Bone marrow (tissue), 2 donors: ENCODE measurements at regions not wholly inside any gene's neighbourhood (a gene's known extent, or its start where the extent isn't known, plus 50 kb on each side); places are given as distances from the start of the nearest gene placed in this dataset.
"Not testable (repeated sequence)": the region's sequence is repeated elsewhere in the genome, so short reads cannot be mapped to it uniquely, and the experiment has no call there.

Experiments used
- DNase-seq, 2 donors: peaks; one replicate each; lab custom pipeline; 2025; lab: John Stamatoyannopoulos, UW

GRCh38 chr4:60885011-60885410, 315.1 kb upstream of the ADGRL3 start:
- DNase-seq = no peak

GRCh38 chr4:60890743-60891142, 309.4 kb upstream of the ADGRL3 start:
- DNase-seq = no peak

GRCh38 chr4:60891947-60892346, 308.2 kb upstream of the ADGRL3 start:
- DNase-seq = no peak

DNA sequence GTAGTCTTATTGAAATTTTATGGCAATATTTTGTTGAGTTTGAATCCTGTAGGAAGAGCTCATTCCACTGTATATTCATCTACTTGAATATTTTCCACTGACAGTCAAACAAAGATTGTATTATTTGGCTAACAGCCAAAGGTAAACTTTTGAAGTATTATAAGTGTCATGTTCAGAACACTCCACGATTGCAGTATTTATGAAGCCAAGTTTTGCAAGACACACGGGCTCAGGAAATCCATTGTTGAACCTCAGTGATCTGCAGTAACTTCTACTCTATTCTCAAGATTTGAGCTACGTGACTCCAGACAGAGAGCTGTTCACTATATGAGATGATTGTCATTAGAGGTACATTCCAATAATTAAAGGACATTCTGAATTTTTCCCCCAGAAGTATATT, 302.7 kb upstream of the ADGRL3 start:
- DNase-seq = no peak

DNA sequence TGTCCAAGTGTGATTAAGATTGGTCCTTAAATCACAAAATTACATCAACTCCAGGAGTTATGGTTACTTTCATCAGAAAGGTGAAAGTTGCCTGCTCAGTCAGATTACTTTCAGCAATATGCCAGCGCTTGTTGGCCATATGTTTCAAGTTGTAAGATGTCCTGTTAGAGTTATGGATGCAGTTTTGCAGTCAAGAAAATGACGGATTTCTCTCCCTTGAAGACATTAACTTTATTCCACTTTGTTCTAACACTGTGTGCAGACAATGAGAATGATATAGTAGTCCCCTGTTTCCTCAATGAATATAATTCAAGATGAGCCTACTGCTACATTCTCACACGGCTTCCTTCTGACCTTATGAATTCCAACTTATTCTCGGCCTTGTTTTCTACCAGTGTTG, 295.0 kb upstream of the ADGRL3 start:
- no peak for DNase-seq

GRCh38 chr4:60911127-60911526, 289.0 kb upstream of the ADGRL3 start:
- no peak for DNase-seq

DNA sequence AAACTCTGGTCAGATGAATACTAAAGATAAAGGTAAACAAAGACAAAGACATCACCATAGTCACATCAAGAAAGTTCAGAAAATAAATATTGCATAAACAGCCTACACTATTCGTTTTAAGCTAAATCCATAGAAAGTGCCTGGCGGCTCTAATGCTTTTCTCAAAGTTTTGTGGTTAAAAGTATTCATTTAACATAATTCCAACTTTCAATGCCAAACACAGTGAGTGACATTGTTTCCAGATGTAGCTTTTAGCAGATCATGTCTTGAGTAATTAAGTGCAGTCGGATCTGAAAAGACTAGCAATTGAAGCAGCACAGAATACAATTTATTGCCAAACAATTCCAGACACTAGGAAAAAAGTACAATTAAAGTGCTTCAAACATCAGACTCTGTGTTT, 287.1 kb upstream of the ADGRL3 start:
- no peak for DNase-seq

DNA sequence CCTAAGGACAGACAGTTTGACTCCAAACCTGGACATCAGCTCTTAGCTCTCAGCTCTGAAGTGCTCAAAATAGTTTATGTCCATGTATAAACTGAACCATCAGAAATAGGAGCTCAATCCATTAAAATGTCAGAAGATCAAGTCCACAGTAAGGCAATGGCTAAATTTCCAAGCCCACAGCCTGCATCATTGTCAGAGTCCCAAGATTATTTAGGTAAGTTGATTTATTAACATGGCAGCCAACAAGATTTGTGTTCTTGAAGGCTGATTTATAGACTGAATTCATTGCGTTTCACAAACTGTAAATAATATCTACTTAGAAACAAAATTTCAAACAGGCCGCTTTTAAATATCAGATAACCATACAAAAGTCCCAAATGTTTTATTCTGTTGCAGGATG, 286.5 kb upstream of the ADGRL3 start:
- DNase-seq = no peak

- not testable (repeated sequence) for DNase-seq
Measured at GRCh38 chr4:60921735-60922134, 278.4 kb upstream of the ADGRL3 start.

GRCh38 chr4:60923075-60923474, 277.1 kb upstream of the ADGRL3 start:
- no peak for DNase-seq

DNA sequence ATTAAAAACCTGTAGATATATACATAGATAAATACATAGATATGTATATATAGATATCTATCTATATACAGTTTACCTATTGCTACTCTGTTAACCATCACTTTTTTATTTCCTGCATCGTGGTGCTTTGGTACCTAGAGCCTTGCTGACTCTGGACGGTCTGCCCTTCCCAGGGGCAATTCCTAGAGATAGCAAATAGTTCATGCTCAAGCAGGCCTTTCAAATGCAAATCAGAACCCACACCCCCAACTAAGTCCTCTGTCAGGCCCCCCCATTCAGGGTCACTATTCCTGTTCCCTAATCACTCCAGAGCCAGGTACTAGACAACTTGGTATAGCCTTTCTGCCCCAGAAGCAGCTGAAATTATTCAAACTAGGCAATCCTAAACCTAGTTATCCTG, 273.5 kb upstream of the ADGRL3 start:
- no peak for DNase-seq

DNA sequence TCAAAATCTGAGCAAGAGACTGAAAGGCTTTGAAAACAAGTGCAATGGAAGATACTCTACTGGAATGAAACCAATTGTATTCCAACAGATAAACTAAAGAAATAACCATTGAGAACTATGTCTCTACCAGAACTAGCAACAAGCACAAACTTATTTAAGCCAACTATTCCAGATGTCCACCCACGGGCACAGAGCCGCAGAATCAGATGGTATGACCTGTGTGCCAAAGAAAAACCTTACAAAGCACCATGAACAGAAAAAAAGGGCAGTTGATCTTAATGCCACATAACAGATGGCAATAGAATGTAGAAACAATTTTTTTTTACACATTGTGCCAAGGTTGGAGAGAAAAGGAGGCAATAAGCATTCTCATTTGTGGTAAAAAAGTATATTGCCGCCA, 269.3 kb upstream of the ADGRL3 start:
- DNase-seq = no peak

- DNase-seq = no peak
Measured at GRCh38 chr4:60934566-60935295, 265.4 kb upstream of the ADGRL3 start.

- no peak for DNase-seq
Measured at GRCh38 chr4:60938181-60938580, 261.9 kb upstream of the ADGRL3 start.

DNA sequence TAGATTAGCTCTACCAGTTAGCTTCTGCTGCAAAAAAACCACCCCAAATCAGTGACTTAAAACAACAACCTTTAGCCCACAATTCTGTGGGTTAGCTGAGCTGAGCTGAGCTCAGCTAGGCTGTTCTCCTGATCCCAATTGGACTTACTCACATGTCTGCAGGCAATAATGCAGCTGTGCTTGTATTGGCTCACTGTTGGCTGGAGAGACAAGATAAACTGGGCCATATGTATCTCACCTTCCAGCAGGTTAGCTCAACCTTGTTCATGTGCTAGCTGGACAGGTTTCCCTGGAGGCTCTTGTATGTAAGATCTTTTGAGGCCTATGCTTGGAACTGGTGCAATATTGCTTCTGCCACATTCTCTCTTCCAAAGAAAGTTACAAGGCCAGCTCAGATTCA, 261.5 kb upstream of the ADGRL3 start:
- DNase-seq = no peak

GRCh38 chr4:60944060-60944459, 256.1 kb upstream of the ADGRL3 start:
- DNase-seq = no peak

- DNase-seq = no peak
Measured at GRCh38 chr4:60945641-60946040, 254.5 kb upstream of the ADGRL3 start.

DNA sequence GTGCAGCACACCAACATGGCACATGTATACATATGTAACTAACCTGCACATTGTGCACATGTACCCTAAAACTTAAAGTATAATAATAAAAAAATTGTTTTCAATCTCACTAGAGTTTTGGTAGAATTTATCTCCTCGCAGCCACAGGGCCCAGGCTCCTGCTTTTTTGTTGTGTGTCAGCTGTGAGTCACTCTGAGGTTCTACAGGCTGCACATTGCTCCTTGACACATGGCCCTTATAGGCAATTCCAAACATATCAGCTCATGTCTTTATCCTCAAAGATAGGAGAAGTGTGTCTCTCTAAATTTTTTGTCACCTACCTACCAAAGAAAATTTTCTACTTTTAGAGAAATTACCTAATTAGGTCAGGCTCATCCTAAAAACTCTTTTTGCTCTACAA, 252.1 kb upstream of the ADGRL3 start:
- DNase-seq = no peak

DNA sequence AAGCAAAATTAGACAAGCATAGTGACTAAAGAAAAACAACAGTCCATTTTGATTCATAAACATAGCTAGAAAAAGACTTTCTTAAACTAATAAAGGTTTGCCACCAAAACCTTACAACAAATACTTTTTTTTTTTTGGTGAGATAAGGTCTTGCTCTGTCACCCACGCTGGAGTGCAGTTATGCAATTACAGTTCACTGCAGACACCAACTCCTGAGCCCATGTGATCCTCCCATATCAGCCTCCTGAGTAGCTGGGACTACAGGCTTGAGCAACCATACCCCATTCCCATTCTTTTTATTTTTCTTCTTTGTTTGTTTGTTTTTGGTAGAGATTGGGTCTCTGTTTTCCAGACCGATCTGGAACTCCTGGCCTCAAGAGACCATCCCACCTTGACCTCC, 247.2 kb upstream of the ADGRL3 start:
- DNase-seq = no peak

DNA sequence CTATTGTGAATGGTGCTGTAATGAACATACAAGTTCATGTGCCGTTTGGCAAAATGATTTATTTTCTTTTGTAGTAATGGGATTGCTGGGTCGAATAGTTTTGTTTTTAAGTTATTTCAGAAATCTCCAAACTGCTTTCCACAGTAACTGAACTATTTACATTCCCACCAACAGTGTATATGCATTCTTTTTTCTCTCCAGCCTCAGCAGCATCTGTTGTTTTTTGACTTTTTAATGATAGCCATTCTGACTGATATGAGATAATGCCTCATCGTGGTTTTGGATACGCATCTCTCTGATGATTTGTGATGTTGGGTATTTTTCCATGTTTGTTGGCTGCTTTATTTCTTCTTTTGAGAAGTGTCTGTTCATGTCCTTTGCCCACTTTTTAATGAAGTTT, 246.3 kb upstream of the ADGRL3 start:
- DNase-seq = no peak

GRCh38 chr4:60962286-60962685, 237.8 kb upstream of the ADGRL3 start:
- no peak for DNase-seq

DNA sequence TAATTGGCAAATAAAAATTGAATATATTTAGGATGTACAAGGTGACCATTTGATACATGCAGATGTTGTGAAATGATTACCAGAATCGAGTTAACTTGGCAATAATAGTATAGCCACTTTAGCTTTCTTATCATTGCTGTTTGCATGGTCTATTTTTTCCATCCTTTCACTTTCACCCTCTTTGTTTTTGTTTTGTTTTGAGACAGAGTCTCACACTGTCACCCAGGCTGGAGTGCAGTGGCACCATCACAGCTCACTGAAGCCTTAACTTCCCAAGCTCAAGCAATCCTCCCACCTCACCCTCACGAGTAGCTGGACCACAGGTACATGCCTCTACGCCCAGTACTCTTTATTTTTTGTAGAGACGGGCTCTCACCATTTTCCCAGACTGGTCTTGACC, 218.6 kb upstream of the ADGRL3 start:
- DNase-seq = no peak

- DNase-seq = no peak
Measured at GRCh38 chr4:60989141-60989540, 211.0 kb upstream of the ADGRL3 start.

- no peak for DNase-seq
Measured at GRCh38 chr4:60992037-60992436, 208.1 kb upstream of the ADGRL3 start.

GRCh38 chr4:61003301-61003700, 196.8 kb upstream of the ADGRL3 start:
- no peak for DNase-seq
